NCI-H2196 treated with DMSO at 0.1 percent for 48 hours (cell line): ENCODE measurements at regions not wholly inside any gene's neighbourhood (a gene's known extent, or its start where the extent isn't known, plus 50 kb on each side); places are given as distances from the start of the nearest gene placed in this dataset.
"Not testable (repeated sequence)": the region's sequence is repeated elsewhere in the genome, so short reads cannot be mapped to it uniquely, and the experiment has no call there.

Experiments used
- DNase-seq: peaks from one replicate; lab custom pipeline; 2025; ENCODE audit not compliant: unreplicated experiment; lab: John Stamatoyannopoulos, UW

- DNase-seq = no peak
Measured at GRCh38 chr11:91513734-91514133, 710.9 kb upstream of the FAT3 start.

GRCh38 chr11:91497847-91498246 is 726.8 kb upstream of the FAT3 start:
- no peak for DNase-seq

GRCh38 chr11:91495837-91496236 is 728.8 kb upstream of the FAT3 start:
- no peak for DNase-seq

DNA sequence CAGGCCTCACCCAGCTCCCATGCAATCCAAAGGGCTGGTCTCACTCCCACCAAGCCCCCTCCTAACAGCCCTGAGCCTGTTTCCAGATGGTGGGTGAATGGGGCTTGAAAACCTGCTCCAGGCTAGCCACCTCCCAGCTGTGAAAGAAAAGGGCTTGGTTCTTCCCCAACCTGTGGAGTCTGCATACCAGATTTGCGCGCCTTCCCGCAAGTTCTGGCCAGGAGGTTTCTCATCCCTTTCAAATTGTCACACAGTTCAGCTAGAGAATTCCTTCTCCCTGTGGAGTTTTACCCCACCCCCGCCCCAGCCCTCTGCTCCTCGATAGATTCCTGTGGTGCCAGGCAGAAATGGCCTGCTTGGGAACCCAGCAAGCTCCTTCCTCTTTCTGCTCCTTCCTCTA is 734.6 kb upstream of the FAT3 start:
- no peak for DNase-seq

GRCh38 chr11:91483956-91484355 is 740.7 kb upstream of the FAT3 start:
- not testable (repeated sequence) for DNase-seq

DNA sequence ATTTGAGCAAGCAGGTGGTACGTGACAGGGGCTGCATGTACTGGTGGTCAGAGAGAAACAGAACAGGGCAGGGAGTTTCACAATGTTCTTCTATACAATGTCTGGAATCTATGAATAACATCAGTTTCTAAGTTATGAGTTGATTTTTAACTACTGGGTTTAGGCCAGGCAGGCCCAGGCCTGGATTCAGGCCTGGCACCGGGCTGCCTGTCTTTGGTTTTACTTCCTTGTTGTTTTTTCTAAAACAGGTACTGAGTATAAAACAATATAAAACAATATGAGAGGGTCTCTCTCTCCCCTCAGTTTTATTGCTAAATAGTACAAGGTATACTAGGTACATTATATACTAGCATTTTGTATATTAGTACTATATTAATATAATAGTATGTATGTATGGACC is 742.7 kb upstream of the FAT3 start:
- DNase-seq = not testable (repeated sequence)

GRCh38 chr11:91470656-91471055 is 754.0 kb upstream of the FAT3 start:
- DNase-seq = no peak

DNA sequence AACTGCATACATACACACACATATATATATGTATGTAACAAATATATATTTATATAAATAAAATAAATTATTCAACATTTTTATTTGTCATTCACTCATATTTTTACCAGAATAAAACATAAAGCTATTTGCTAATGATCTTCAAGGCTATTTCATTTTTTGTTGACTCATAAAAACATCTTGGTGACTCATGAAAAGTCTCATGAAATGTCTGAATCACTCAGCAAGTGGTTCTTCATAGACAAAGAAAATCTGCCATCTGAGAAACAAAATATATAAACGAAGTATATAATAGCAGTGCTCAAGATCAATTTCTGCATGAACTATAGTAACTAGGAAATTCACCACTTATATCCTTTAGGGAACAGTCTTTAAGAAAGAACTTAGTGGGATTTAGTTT is 764.8 kb upstream of the FAT3 start:
- DNase-seq = no peak

DNA sequence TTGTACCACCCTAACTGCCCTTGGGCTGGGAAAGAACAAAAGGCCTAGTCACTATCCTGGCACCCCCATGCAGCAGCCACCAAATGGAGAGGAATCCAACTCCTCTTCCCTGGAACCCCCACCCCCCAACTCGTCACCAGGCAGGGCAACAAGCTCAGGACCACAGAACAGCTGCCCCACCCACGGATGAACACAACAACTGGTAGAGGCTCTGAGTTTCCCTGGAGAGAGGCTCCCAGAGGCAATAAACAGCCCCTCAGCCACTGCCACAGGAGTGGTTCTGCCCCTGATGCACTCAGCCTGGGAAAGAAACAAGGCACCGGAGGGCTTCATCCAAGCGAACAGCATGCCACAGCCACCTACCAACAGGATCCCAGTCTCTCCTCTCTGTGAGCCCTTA is 778.4 kb upstream of the FAT3 start:
- DNase-seq = no peak

GRCh38 chr11:91435694-91436395 is 788.8 kb upstream of the FAT3 start:
- DNase-seq = peak; percentile 2

GRCh38 chr11:91433284-91434010 is 791.2 kb upstream of the FAT3 start:
- no peak for DNase-seq

- no peak for DNase-seq
Measured at GRCh38 chr11:91421641-91422040, 803.0 kb upstream of the FAT3 start.

- DNase-seq = no peak
Measured at GRCh38 chr11:91407842-91408241, 816.8 kb upstream of the FAT3 start.

DNA sequence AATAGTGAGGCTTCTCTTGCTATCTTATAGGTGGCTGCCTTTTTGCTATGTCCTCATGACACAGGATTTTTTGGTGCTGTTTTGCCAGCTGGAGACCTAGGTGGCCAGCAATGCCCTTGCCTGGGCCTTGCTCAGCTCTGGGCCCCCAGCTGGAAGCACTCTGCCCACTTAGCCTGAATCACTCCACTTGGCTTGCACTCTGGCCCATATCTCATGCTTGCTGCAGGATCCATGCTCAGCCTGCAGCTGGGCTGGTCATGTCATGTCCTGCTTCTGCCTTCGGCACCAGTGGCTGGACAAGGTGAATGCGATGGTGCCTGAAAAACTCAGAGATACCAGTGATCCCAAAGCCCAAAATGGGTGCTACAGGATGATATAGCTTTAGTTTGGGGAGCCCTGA is 818.6 kb upstream of the FAT3 start:
- no peak for DNase-seq

GRCh38 chr11:91404344-91404743 is 820.3 kb upstream of the FAT3 start:
- no peak for DNase-seq

- no peak for DNase-seq
Measured at GRCh38 chr11:91397134-91397468, 827.5 kb upstream of the FAT3 start.

DNA sequence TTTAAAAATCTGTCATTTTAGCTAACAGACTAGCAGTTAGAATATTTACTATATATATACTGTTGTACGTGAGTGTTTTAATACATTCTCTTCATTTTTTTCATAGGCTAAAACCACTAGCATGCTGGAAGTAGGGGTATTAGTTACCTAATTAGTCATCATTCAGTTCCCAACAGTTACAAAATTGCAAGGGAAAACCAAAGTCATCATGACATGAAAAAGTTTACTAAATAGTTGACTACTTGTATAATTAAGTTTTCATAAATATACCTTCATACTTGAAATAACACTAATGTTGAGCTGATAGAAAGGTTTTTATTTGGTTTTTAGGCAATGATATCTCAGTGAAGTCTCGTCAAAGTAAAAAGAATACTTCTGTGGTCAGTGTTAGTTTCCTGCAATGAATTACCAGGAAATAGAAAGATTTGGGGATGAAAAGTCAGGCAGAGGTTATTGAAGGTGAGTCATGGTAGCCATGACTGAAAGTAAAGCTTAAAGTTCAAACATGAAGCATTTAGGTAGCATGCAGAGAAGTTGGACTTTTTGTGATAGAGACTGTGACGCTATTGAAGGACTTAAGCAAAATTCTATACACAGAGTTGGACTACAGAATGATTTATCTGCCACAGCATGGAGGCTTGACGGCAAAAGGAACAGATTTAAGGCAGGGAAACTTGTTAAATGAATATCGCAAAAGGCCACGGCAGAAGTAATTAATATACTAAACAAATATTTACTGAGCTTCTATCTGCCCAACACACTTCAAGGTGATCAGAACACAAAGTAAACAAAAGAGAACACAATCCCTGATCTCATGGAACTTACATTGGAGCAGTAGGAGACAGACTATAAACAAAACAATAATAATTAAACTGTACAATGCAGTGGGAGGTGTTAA is 828.1 kb upstream of the FAT3 start:
- DNase-seq = peak; percentile 17

- peak; percentile 44 for DNase-seq
Measured at GRCh38 chr11:91394727-91395414, 829.7 kb upstream of the FAT3 start.

- DNase-seq = peak; percentile 4
Measured at GRCh38 chr11:91394073-91394726, 830.4 kb upstream of the FAT3 start.

- no peak for DNase-seq
Measured at GRCh38 chr11:91382946-91383345, 841.7 kb upstream of the FAT3 start.

DNA sequence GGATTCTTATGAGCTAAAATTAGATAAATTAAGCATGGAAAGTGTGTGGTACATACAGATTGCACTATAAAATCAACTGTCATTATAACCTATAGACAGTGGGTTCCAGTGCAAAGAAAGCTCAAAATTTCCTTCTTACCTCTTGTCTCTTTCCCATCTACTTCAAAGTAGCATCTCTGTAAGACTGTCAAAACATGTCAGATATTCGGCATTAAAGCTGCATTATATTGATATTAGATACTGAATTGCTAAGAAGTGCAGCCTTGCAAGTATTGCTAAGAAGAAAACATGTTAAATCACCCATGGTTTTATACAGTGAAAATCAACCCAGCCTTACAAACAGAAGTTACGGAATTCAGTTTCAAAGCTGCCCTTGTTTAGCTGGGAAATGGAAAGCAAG is 849.8 kb upstream of the FAT3 start:
- no peak for DNase-seq
